ENCODE measurements at regions not wholly inside any gene's neighbourhood (a gene's known extent, or its start where the extent isn't known, plus 50 kb on each side); places are given as distances from the start of the nearest gene placed in this dataset.

DNA sequence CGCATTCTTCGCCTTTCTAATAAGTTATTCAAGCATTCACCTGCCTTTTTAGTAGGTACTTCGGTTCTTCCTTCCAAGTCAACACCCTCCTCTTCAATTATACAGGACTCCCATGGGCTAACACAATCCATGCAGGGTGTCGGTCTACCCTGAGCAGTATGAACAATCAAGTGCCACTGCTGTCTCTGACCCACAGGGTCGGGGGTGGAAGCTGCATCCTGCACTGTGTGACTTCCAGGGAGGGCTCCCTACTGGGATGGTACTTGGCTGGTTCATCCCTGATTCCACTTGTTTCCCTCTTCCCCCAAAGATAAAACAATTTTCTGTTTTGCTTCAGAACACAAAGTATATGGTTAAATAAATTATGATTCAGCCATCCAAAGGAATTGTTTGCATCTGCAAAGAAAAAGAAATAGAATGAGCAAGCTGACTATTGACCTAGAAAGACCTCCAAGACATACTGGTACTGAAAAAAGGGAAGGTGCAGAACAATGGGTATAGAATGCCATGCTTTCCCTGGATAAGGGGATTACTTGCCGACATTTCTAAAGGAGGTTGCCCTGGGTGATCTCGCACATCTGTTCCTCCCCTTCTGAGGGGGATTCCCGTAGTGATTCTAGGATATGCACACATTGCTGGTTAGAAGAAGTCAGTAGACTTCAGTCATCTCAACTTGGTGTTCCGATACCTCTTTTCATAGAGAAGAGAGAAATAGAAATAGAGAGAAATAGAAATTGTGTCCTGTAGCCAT, 89.1 kb upstream of the AGR3 start:
- intact Hi-C loops (cut with DNase I) = no loop called here
- no peak for DNase-seq (ENCODE audit: low spot score)

- intact Hi-C loops (cut with DNase I) = no loop called here
- no peak for DNase-seq (ENCODE audit: low spot score)
Measured at GRCh38 chr7:16975712-16976111, 93.9 kb upstream of the AGR3 start.

GRCh38 chr7:16978358-16979244, 96.8 kb upstream of the AGR3 start:
- intact Hi-C loops (cut with DNase I) = no loop called here

GRCh38 chr7:16980539-16980938, 98.8 kb upstream of the AGR3 start:
- no peak for DNase-seq (ENCODE audit: low spot score)
- intact Hi-C loops (cut with DNase I) = loop anchor here (5.0 to 10.0 kb wide), 3 partner anchors 327 to 667 kb away; no protein-coding TSS in a partner anchor

More at GRCh38 chr7:16978358-16979244, 96.8 kb upstream of the AGR3 start:
- no peak for DNase-seq (ENCODE audit: low spot score)

GRCh38 chr7:16982640-16983350, 101.0 kb upstream of the AGR3 start:
- intact Hi-C loops (cut with DNase I) = loop anchor here (5.0 to 10.0 kb wide), 3 partner anchors 325 to 665 kb away; no protein-coding TSS in a partner anchor
- no peak for DNase-seq (ENCODE audit: low spot score)

GRCh38 chr7:16984375-16984774, 102.6 kb upstream of the AGR3 start:
- intact Hi-C loops (cut with DNase I) = loop anchor here (5.0 to 10.0 kb wide), 3 partner anchors 323 to 663 kb away; no protein-coding TSS in a partner anchor
- no peak for DNase-seq (ENCODE audit: low spot score)

GRCh38 chr7:16985621-16986020, 103.8 kb upstream of the AGR3 start:
- DNase-seq (ENCODE audit: low spot score) = no peak
- intact Hi-C loops (cut with DNase I) = loop anchor here (10.0 kb wide), 1 partner anchor 539 kb away; no protein-coding TSS in a partner anchor

DNA sequence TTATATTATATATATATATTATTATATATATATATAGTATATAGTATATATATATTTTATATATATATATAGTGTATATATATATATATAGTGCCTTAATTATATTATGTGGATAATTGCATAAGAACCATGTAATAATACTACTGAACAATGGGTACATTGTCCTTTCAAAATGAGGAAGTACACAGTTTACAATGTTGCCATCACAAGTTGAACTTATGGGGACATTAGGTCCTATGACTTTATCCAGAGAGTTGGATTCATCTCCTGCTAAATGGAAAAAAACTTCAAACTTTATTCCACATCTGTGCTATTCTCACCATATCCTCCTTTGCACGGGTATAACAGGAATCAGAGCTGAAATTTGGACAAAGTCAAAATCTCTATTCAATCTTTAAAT, 105.0 kb upstream of the AGR3 start:
- intact Hi-C loops (cut with DNase I) = loop anchor here (10.0 kb wide), 1 partner anchor 538 kb away; no protein-coding TSS in a partner anchor
- no peak for DNase-seq (ENCODE audit: low spot score)

DNA sequence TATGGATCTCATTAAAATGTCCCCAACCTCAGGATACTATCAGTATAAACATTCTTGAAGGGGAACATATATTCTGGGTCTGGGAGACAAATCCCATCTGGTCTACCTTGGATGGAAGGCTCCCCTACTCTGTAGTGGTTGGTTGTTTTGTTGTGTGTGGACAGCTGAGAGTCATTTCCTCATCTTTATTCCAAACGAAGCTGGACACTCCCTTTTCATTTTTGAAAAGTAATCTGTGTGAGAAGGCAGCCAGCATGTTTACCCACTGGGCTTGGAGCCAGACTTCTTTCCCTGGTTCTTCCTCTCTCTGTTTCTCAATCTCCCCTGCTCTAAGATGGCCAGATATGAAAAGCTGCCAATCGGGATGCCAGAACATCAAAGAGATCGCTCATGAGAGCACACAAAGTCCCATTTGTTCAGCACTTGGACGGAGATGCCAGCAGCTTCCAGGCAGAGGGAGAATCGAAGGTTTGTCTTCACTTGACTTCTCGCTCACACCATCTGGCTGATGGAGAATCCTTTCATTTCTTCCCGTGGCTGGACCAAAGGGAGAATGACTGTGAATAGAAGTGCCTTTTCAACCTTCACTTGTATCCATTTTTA, 108.1 kb upstream of the AGR3 start:
- intact Hi-C loops (cut with DNase I) = loop anchor here (10.0 kb wide), 1 partner anchor 535 kb away; no protein-coding TSS in a partner anchor
- no peak for DNase-seq (ENCODE audit: low spot score)

DNA sequence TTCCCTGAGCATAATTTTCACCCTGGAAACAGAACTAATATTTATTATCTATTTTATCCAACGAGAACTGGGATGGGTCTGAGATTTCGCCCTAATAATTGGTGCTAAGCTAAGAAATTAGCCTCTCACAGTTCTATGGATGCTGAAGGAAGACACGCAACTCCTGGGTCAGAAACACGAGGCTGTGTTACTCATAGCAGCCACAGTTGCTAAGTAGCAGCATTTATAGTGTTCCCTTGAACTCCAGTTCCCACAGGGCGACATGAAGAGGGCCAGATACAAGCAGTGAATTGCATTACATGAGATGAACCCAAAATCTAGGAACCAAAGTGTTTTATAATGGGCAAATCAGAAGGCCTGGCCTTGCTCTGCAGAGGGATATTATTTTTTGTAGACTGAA, 109.8 kb upstream of the AGR3 start:
- intact Hi-C loops (cut with DNase I) = no loop called here
- DNase-seq (ENCODE audit: low spot score) = no peak

GRCh38 chr7:16993543-16993942, 111.8 kb upstream of the AGR3 start:
- DNase-seq (ENCODE audit: low spot score) = no peak
- intact Hi-C loops (cut with DNase I) = no loop called here

GRCh38 chr7:16998481-16999051, 116.8 kb upstream of the AGR3 start:
- intact Hi-C loops (cut with DNase I) = no loop called here
- no peak for DNase-seq (ENCODE audit: low spot score)

DNA sequence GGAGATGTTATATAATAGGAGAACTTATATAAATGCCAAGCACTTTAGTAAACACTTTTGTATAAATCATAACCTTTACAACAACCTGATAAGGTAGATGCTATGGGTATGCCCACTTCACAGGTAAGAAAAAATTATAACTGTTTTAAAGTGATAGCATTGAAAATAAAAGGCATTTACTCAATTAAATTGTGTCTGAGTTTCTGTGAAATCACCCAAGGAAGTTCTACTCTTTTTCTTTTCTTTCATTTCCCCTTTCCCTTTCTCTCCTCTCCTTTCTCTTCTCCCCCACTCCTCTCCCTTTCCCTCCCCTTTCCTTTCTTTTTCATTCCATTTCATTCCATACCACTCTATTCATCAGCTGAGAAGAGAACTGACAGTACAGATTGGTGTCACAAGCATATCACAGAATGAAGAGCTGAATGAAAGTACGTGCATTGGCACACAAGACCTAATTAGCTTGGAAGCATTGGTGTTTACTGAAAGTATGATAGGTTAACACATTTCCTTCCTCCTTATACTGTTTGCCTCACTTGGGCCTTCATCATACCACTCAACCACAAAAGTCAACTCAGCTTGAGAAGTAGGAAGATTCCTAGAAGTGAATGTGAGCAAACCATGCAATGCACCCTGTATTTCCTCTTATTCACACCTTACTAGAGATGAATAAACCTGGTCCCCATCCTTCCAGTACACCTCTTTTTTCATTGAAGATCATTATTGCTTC, 117.9 kb upstream of the AGR3 start:
- DNase-seq (ENCODE audit: low spot score) = no peak
- intact Hi-C loops (cut with DNase I) = no loop called here

DNA sequence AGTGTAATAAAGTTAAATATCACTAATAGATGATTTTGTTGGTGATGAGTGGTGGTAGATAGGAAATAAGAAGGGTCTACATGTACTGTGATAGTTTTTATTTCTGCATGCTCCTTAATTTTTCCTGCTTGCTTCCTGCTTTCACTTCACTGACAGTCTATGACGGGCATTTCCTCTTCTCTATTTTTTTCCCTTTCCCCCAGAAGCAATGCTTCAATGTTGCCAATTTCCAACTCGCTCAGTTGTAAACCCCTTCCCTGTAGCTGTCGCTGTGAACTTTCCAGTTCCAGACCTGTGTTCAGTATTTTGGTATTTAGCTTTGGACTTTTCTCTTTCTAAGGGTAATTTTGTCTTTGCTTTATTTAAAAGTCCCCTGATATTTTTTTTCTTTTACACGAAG, 123.5 kb upstream of the AGR3 start:
- no peak for DNase-seq (ENCODE audit: low spot score)
- intact Hi-C loops (cut with DNase I) = no loop called here

DNA sequence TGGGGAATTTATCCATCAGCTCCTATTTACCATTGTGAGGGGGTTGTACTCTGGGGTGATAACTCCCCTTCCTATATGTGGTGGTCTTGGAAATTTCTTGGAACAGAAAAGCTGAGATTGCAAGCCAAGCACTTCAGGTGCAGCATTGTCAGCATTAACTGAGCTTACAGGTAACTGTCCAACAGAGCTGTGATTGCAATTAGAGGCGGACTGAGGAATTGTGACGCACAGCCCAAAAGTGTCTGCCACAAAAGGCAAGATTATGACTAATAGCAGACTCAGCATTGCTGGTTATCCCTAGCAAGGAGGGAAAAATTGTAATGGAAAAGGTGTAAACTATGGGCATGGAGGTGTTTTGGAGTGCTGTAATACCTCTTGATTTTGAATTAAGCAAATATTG, 126.1 kb upstream of the AGR3 start:
- no peak for DNase-seq (ENCODE audit: low spot score)
- intact Hi-C loops (cut with DNase I) = no loop called here

DNA sequence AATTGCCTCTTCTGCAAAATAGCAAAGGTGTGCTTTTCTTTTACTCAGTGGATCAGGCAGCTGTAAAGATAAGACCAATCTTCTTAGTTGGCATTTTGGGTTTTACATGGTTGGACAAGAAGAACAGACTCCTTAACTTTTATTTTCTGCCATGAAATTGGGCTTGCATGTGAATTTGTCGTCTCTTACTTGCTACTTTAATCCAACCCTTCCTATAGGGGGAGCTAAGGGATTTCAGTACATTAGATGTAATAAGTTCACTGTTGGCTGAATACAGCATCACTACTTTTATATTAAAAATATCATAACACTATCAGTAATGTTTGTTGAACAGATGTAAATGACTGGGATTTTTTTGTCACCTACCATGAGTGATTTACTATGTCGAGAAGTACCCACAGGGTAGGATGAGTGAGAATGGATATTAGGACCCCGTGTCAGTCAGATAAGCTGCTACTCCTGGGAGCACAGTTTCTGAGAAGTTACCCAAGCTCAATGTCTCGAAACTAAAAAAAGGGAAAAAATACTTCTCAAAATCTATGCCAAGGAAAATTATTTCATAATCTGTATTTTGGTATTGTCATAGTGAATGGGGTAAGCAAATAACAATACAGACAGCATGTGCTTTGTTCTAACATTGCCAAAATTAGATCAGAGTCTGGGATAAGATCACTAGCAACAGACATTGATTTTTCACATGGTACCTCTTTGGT, 127.4 kb upstream of the AGR3 start:
- DNase-seq (ENCODE audit: low spot score) = no peak
- intact Hi-C loops (cut with DNase I) = no loop called here

DNA sequence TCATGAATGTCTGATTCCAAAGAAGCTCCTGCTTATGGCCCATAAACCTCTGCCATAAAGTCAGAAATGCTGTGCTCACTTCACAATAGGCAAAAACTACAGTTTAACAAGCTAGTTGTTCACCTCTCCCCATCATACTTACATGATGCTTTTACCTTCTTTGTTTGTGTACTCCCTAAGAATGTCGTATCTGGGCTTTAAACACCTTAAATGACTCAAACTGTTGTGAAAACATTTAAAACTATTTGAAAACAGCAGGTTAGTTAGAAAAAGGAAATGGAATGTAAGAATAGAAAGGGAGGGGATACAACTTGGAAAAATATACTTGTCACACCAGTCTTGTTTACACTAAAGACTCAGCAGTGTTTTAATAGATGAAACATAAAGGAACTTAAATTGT, 128.2 kb upstream of the AGR3 start:
- intact Hi-C loops (cut with DNase I) = no loop called here
- DNase-seq (ENCODE audit: low spot score) = no peak
